Stimulated activated CD4-positive, alpha-beta T cell treated with anti-CD3 and anti-CD28 coated beads, Interleukin-1b, Interleukin-23, amount 100 ng/mL, for 1 hour (primary cell): ENCODE measurements at regions not wholly inside any gene's neighbourhood (a gene's known extent, or its start where the extent isn't known, plus 50 kb on each side); places are given as distances from the start of the nearest gene placed in this dataset.

Source experiments
- DNase-seq, 2 donors: peaks; one replicate each; pipeline ENCODE4 v3.0.0-alpha.2; 2020; ENCODE audit warnings: low read depth in 2 of 2

GRCh38 chr2:71812736-71813135 is 334.9 kb downstream of the CYP26B1 start:
- DNase-seq: no peak

GRCh38 chr2:71811726-71812125 is 335.9 kb downstream of the CYP26B1 start:
- no peak for DNase-seq

GRCh38 chr2:71811157-71811556 is 336.5 kb downstream of the CYP26B1 start:
- no peak for DNase-seq

GRCh38 chr2:71807581-71808451 is 339.8 kb downstream of the CYP26B1 start:
- no peak for DNase-seq

- no peak for DNase-seq
Observed at GRCh38 chr2:71806432-71806831, 341.2 kb downstream of the CYP26B1 start.

- no peak for DNase-seq
Observed at GRCh38 chr2:71804281-71804751, 343.3 kb downstream of the CYP26B1 start.

- no peak for DNase-seq
Observed at GRCh38 chr2:71803398-71803797, 344.3 kb downstream of the CYP26B1 start.

- DNase-seq: no peak
Observed at GRCh38 chr2:71802556-71802955, 345.1 kb downstream of the CYP26B1 start.

GRCh38 chr2:71801969-71802368 is 345.7 kb downstream of the CYP26B1 start:
- DNase-seq: no peak

- DNase-seq: no peak
Observed at GRCh38 chr2:71801556-71801955, 346.1 kb downstream of the CYP26B1 start.

GRCh38 chr2:71800851-71801250 is 346.8 kb downstream of the CYP26B1 start:
- DNase-seq: no peak

GRCh38 chr2:71800106-71800809 is 346.9 kb downstream of the DYSF start:
- DNase-seq: no peak

- no peak for DNase-seq
Observed at GRCh38 chr2:71799013-71799575, 345.7 kb downstream of the DYSF start.

GRCh38 chr2:71798266-71799012 is 345.1 kb downstream of the DYSF start:
- no peak for DNase-seq

GRCh38 chr2:71797035-71797810 is 343.9 kb downstream of the DYSF start:
- DNase-seq: no peak

- DNase-seq: no peak
Observed at GRCh38 chr2:71796174-71796593, 342.8 kb downstream of the DYSF start.

GRCh38 chr2:71795486-71795885 is 342.1 kb downstream of the DYSF start:
- no peak for DNase-seq

GRCh38 chr2:71794611-71795010 is 341.2 kb downstream of the DYSF start:
- DNase-seq: no peak

- DNase-seq: no peak
Observed at GRCh38 chr2:71793926-71794325, 340.6 kb downstream of the DYSF start.

- no peak for DNase-seq
Observed at GRCh38 chr2:71792926-71793761, 339.8 kb downstream of the DYSF start.
